Lung microvascular endothelial cell (primary cell): ENCODE measurements at regions not wholly inside any gene's neighbourhood (a gene's known extent, or its start where the extent isn't known, plus 50 kb on each side); places are given as distances from the start of the nearest gene placed in this dataset.

ENCODE experiments used
- DNase-seq, 2 donors: peaks; one replicate each; pipeline versions ENCODE4 v3.0.0 to v3.0.0-alpha.2; 2010; ENCODE audit warnings: low read depth in 2 of 2

- DNase-seq = no peak
Observed at GRCh38 chr11:69378303-69379141, 84.6 kb downstream of the MYEOV start.

- DNase-seq = no peak
Observed at GRCh38 chr11:69380451-69380901, 86.5 kb downstream of the MYEOV start.

- DNase-seq = no peak
Observed at GRCh38 chr11:69380921-69381581, 87.1 kb downstream of the MYEOV start.

- no peak for DNase-seq
Observed at GRCh38 chr11:69381681-69382130, 87.8 kb downstream of the MYEOV start.

- DNase-seq = peak in 1 of 2 donors; percentile 61
Observed at GRCh38 chr11:69382131-69383128, 88.5 kb downstream of the MYEOV start.

GRCh38 chr11:69383372-69384250 is 89.7 kb downstream of the MYEOV start:
- no peak for DNase-seq

- no peak for DNase-seq
Observed at GRCh38 chr11:69384251-69385143, 90.5 kb downstream of the MYEOV start.

GRCh38 chr11:69385144-69385820 is 91.3 kb downstream of the MYEOV start:
- DNase-seq = no peak

GRCh38 chr11:69385832-69386427 is 92.0 kb downstream of the MYEOV start:
- DNase-seq = peak in 1 of 2 donors; percentile 15

GRCh38 chr11:69386594-69387408 is 92.8 kb downstream of the MYEOV start:
- no peak for DNase-seq

GRCh38 chr11:69387409-69387885 is 93.5 kb downstream of the MYEOV start:
- DNase-seq = peak; percentile 47 to 90

GRCh38 chr11:69388210-69388609 is 93.3 kb upstream of the LINC01488 start:
- DNase-seq = no peak

- no peak for DNase-seq
Observed at GRCh38 chr11:69388661-69389060, 92.8 kb upstream of the LINC01488 start.

- no peak for DNase-seq
Observed at GRCh38 chr11:69390561-69390960, 90.9 kb upstream of the LINC01488 start.

GRCh38 chr11:69391192-69392103 is 90.0 kb upstream of the LINC01488 start:
- no peak for DNase-seq

- DNase-seq = no peak
Observed at GRCh38 chr11:69392104-69392653, 89.3 kb upstream of the LINC01488 start.
